ENCODE measurements at regions not wholly inside any gene's neighbourhood (a gene's known extent, or its start where the extent isn't known, plus 50 kb on each side); places are given as distances from the start of the nearest gene placed in this dataset.

DNA sequence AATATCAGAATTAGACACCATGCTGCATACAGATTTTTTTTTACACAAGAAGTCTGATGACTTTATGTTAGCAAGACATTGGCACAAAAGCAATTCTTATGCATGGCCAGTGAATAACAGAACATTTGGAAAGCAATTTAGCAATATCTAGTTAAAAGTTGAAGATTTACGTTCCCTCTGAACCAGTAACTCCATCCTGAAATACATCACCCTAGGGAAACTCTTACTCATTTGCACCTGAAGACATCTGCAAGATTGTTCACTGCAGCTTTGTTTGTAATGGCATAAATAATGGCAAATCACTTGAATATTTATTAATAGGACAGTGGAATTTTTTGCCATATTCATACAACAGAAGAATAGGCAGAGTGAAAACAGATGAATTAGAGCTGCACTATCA, 670.0 kb upstream of the NOVA1 start:
- Histone ChIP-seq H3K27me3 (replicated peaks; ENCODE audit: insufficient read depth, low read depth, low read length, poor library complexity) (no peaks in the 10 kb centered on the region), H3K36me3 (ENCODE audit: insufficient read depth, low read length, poor library complexity, severe bottlenecking) (no peaks in the 10 kb centered on the region), H3K4me1 (ENCODE audit: insufficient read depth, low read length, poor library complexity, severe bottlenecking) (peaks cover 13% of the 10 kb centered on the region), H3K9me3 (ENCODE audit: low read depth, low read length, poor library complexity, severe bottlenecking) (no peaks in the 10 kb centered on the region), H3K27ac (ENCODE audit: low read depth, low read length, poor library complexity, severe bottlenecking) (no peak overlapping the region), H3K4me3 (ENCODE audit: low read depth, low read length, poor library complexity, severe bottlenecking) (no peak overlapping the region)
- POLR2A ChIA-PET (ENCODE audit: low non-redundant PET), result no interaction called here
- intact Hi-C loops (cut with micrococcal nuclease; ENCODE audit: unreplicated experiment), result no loop called here
- no peak for DNase-seq (ENCODE audit: low spot score)
- TF ChIP-seq, protein P1, sequence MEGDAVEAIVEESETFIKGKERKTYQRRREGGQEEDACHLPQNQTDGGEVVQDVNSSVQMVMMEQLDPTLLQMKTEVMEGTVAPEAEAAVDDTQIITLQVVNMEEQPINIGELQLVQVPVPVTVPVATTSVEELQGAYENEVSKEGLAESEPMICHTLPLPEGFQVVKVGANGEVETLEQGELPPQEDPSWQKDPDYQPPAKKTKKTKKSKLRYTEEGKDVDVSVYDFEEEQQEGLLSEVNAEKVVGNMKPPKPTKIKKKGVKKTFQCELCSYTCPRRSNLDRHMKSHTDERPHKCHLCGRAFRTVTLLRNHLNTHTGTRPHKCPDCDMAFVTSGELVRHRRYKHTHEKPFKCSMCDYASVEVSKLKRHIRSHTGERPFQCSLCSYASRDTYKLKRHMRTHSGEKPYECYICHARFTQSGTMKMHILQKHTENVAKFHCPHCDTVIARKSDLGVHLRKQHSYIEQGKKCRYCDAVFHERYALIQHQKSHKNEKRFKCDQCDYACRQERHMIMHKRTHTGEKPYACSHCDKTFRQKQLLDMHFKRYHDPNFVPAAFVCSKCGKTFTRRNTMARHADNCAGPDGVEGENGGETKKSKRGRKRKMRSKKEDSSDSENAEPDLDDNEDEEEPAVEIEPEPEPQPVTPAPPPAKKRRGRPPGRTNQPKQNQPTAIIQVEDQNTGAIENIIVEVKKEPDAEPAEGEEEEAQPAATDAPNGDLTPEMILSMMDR (conservative IDR thresholded peaks at IDR 0.05; ENCODE audit: low read depth, low read length), result no peak
- TF ChIP-seq EZH2 (IDR thresholded peaks at IDR 0.05; ENCODE audit: borderline replicate concordance, low read depth, low read length, poor library complexity, severe bottlenecking), result no peak
- CTCF ChIA-PET, result no interaction called here
- no TSS peak for BruUV-seq (replicated peaks)

DNA sequence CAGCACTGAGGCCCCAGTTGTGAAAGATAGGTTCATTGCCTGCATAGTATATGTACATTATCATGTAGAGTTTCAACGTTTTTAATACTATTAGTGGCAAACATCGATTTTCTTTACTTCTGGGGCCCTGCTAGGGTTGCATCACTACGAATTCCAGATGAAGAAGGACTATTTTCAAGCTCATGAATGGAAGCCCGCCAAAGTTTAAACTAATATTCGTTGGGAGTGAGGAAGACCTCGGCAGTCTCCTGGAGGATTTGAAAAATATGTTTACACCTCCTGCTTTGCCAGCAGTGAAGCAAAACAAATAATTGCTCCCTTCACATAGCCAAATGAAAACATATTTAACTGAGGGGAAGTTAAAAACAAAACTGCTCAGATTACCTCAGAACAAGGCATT, 672.9 kb upstream of the NOVA1 start:
- POLR2A ChIA-PET (ENCODE audit: low non-redundant PET), result no interaction called here
- TF ChIP-seq, protein P1 (conservative IDR thresholded peaks at IDR 0.05; ENCODE audit: low read depth, low read length), result no peak
- TF ChIP-seq EZH2 (IDR thresholded peaks at IDR 0.05; ENCODE audit: borderline replicate concordance, low read depth, low read length, poor library complexity, severe bottlenecking), result no peak
- DNase-seq (ENCODE audit: low spot score), result no peak
- peaks cover 13% of the 10 kb centered on the region for H3K4me1 ChIP-seq (ENCODE audit: insufficient read depth, low read length, poor library complexity, severe bottlenecking)
- no TSS peak for BruUV-seq (replicated peaks)
- CTCF ChIA-PET, result no interaction called here
- H3K36me3 ChIP-seq (ENCODE audit: insufficient read depth, low read length, poor library complexity, severe bottlenecking), result no peaks in the 10 kb centered on the region
- no peaks in the 10 kb centered on the region for H3K9me3 ChIP-seq (ENCODE audit: low read depth, low read length, poor library complexity, severe bottlenecking)
- intact Hi-C loops (cut with micrococcal nuclease; ENCODE audit: unreplicated experiment), result no loop called here
- no peaks in the 10 kb centered on the region for H3K27me3 ChIP-seq (replicated peaks; ENCODE audit: insufficient read depth, low read depth, low read length, poor library complexity)
- H3K4me3 ChIP-seq (ENCODE audit: low read depth, low read length, poor library complexity, severe bottlenecking), result no peak overlapping the region
- H3K27ac ChIP-seq (ENCODE audit: low read depth, low read length, poor library complexity, severe bottlenecking), result no peak overlapping the region

DNA sequence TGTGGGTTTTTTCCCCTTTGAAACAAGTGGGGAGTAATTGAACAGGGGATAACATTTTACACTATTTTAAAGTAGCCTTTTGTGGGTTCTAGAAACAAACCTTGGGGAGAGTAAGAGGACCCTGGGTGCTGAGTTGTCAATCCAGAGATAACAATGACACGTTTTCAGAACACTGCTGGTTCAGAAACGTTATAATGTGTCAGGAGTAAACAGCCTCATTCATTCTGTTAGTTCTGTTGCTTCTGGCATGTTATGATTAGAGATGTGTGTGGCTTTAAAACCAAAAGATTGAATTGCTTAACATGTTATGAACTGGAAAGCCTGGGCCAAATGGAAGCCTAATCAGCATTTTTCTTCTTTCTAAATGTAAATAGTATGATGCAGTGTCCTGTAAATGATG, 680.5 kb upstream of the NOVA1 start:
- no peak overlapping the region for H3K4me3 ChIP-seq (ENCODE audit: low read depth, low read length, poor library complexity, severe bottlenecking)
- BruUV-seq (replicated peaks), result no TSS peak

More for the DNA sequence above, 680.5 kb upstream of the NOVA1 start:
- ChIA-PET CTCF (no interaction called here), POLR2A (ENCODE audit: low non-redundant PET) (no interaction called here)
- no peak for TF ChIP-seq EZH2 (IDR thresholded peaks at IDR 0.05; ENCODE audit: borderline replicate concordance, low read depth, low read length, poor library complexity, severe bottlenecking)
- TF ChIP-seq, protein P1 (conservative IDR thresholded peaks at IDR 0.05; ENCODE audit: low read depth, low read length), result no peak
- Histone ChIP-seq H3K36me3 (ENCODE audit: insufficient read depth, low read length, poor library complexity, severe bottlenecking) (no peaks in the 10 kb centered on the region), H3K4me1 (ENCODE audit: insufficient read depth, low read length, poor library complexity, severe bottlenecking) (no peaks in the 10 kb centered on the region), H3K9me3 (ENCODE audit: low read depth, low read length, poor library complexity, severe bottlenecking) (no peaks in the 10 kb centered on the region), H3K27me3 (replicated peaks; ENCODE audit: insufficient read depth, low read depth, low read length, poor library complexity) (no peaks in the 10 kb centered on the region), H3K27ac (ENCODE audit: low read depth, low read length, poor library complexity, severe bottlenecking) (no peak overlapping the region)
- intact Hi-C loops (cut with micrococcal nuclease; ENCODE audit: unreplicated experiment), result no loop called here
- no peak for DNase-seq (ENCODE audit: low spot score)

Measured in A673 (cell line).